OCI-LY1 (cell line): ENCODE measurements at regions not wholly inside any gene's neighbourhood (a gene's known extent, or its start where the extent isn't known, plus 50 kb on each side); places are given as distances from the start of the nearest gene placed in this dataset.

Experiments
- H2AFZ ChIP-seq: fragments of 200-600 bp; sonication (generic), shearing (Covaris generic); 2 replicates; pipeline ENCODE4 v1.6.0; 2014; ENCODE audit warnings: antibody characterized with exemption, mild to moderate bottlenecking, low read length
- H3F3A ChIP-seq: fragments of 200-600 bp; sonication (generic), shearing (Covaris generic); 2 replicates; pipeline ENCODE4 v1.6.0; 2014; ENCODE audit warnings: mild to moderate bottlenecking, antibody characterized with exemption, low read length, moderate library complexity; ENCODE audit not compliant: insufficient read depth
- H3K27ac ChIP-seq: fragments of 200-600 bp; sonication (generic); 2 replicates; pipeline ENCODE4 v1.5.1; 2014; ENCODE audit warnings: low read length, mixed run types, mild to moderate bottlenecking, low read depth; ENCODE audit not compliant: poor library complexity, severe bottlenecking
- H3K27me3 ChIP-seq: fragments of 200-600 bp; sonication (generic); 2 replicates; pipeline ENCODE4 v1.6.0; 2014; ENCODE audit warnings: antibody characterized with exemption, mild to moderate bottlenecking, low read length, moderate library complexity; ENCODE audit not compliant: insufficient read depth
- H3K36me3 ChIP-seq: fragments of 200-600 bp; sonication (generic); 2 replicates; pipeline ENCODE4 v1.6.1; 2014; ENCODE audit warnings: mild to moderate bottlenecking, antibody characterized with exemption, low read length, moderate library complexity, mixed read lengths; ENCODE audit not compliant: insufficient read depth
- H3K4me1 ChIP-seq: fragments of 200-600 bp; sonication (generic); 2 replicates; pipeline ENCODE4 v1.5.1; 2014; ENCODE audit warnings: mild to moderate bottlenecking, low read length, moderate library complexity; ENCODE audit not compliant: insufficient read depth, severe bottlenecking
- H3K4me2 ChIP-seq: fragments of 200-600 bp; sonication (generic), shearing (Covaris generic); 2 replicates; pipeline ENCODE4 v1.6.1; 2014; ENCODE audit warnings: low read length
- H3K4me3 ChIP-seq: fragments of 200-600 bp; sonication (generic); 2 replicates; pipeline ENCODE4 v1.5.1; 2014; ENCODE audit warnings: low read length, low read depth, mild to moderate bottlenecking, mixed read lengths; ENCODE audit not compliant: poor library complexity, severe bottlenecking
- H3K79me2 ChIP-seq: fragments of 200-600 bp; shearing (Covaris generic); 2 replicates; pipeline ENCODE4 v1.6.1; 2016; ENCODE audit warnings: mixed run types, low read length, mixed read lengths; ENCODE audit not compliant: insufficient read depth
- H3K9ac ChIP-seq: fragments of 200-600 bp; sonication (generic), shearing (Covaris generic); 2 replicates; pipeline ENCODE4 v1.6.1; 2014; ENCODE audit warnings: mild to moderate bottlenecking, low read length, mixed read lengths
- H3K9me2 ChIP-seq: fragments of 200-600 bp; sonication (generic), shearing (Covaris generic); 2 replicates; pipeline ENCODE4 v1.6.1; 2014; ENCODE audit warnings: low read depth, mild to moderate bottlenecking, low read length, mixed read lengths
- H3K9me3 ChIP-seq: fragments of 200-600 bp; shearing (Covaris generic); 2 replicates; pipeline ENCODE4 v1.6.1; 2014; ENCODE audit warnings: low read length, mixed read lengths
- H4K20me1 ChIP-seq: fragments of 200-600 bp; sonication (generic), shearing (Covaris generic); 2 replicates; pipeline ENCODE4 v1.6.0; 2016; ENCODE audit warnings: mild to moderate bottlenecking, low read length; ENCODE audit not compliant: insufficient read depth
- EZH2 ChIP-seq: fragments of 200-600 bp; sonication (generic), shearing (Covaris generic); IDR thresholded peaks from 2 replicates; pipeline ENCODE4 v1.8.0; 2017; ENCODE audit warnings: borderline replicate concordance, mixed run types, mild to moderate bottlenecking, antibody characterized with exemption, low read length, moderate library complexity, mixed read lengths
- TF ChIP-seq, protein P1 (sequence below): fragments of 200-600 bp; sonication (generic), shearing (Covaris generic); IDR thresholded peaks from 2 replicates; pipeline ENCODE4 v1.5.1; 2017; ENCODE audit warnings: mild to moderate bottlenecking, antibody characterized with exemption, low read length, moderate library complexity, mixed read lengths

DNA sequence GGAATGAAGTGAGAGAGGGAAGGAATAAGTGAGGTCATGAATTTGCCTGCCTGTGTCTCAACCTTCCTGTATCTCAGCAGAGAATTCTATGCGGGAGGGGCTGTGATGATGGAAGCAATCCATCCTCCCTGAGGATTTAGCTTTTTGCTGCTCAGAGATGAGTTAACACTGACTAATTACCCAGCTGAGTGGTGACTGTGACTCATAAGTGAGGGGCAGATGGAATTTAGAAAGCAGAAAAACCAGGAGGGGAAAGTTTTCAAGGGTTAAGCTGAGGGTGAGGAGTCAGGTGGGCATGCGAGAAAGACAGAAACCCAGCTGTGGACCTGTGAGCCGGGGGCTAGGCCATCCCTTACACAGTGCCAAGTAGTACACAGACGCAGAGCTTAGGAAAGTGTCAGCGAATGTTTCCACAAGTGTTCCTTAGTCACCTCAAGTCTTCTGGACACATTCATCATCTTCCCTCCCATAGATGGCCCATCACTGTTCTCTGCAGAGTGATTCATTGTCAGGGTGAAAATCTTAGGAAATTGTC is 277.9 kb downstream of the IPO8 start:
- H3K9me3 ChIP-seq = no peaks in the 10 kb centered on the region
- no peaks in the 10 kb centered on the region for H3K4me1 ChIP-seq
- H3K36me3 ChIP-seq = no peaks in the 10 kb centered on the region
- H3F3A ChIP-seq = no peaks in the 10 kb centered on the region
- no peak overlapping the region for H3K27ac ChIP-seq
- no peak overlapping the region for H2AFZ ChIP-seq
- no peak overlapping the region for H3K4me3 ChIP-seq
- no peaks in the 10 kb centered on the region for H3K27me3 ChIP-seq
- no peaks in the 10 kb centered on the region for H4K20me1 ChIP-seq
- H3K9ac ChIP-seq = no peak overlapping the region
- H3K4me2 ChIP-seq = no peak overlapping the region
- no peaks in the 10 kb centered on the region for H3K9me2 ChIP-seq
- H3K79me2 ChIP-seq = no peaks in the 10 kb centered on the region
- TF ChIP-seq, protein P1, sequence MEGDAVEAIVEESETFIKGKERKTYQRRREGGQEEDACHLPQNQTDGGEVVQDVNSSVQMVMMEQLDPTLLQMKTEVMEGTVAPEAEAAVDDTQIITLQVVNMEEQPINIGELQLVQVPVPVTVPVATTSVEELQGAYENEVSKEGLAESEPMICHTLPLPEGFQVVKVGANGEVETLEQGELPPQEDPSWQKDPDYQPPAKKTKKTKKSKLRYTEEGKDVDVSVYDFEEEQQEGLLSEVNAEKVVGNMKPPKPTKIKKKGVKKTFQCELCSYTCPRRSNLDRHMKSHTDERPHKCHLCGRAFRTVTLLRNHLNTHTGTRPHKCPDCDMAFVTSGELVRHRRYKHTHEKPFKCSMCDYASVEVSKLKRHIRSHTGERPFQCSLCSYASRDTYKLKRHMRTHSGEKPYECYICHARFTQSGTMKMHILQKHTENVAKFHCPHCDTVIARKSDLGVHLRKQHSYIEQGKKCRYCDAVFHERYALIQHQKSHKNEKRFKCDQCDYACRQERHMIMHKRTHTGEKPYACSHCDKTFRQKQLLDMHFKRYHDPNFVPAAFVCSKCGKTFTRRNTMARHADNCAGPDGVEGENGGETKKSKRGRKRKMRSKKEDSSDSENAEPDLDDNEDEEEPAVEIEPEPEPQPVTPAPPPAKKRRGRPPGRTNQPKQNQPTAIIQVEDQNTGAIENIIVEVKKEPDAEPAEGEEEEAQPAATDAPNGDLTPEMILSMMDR = no peak
- TF ChIP-seq EZH2 = no peak

DNA sequence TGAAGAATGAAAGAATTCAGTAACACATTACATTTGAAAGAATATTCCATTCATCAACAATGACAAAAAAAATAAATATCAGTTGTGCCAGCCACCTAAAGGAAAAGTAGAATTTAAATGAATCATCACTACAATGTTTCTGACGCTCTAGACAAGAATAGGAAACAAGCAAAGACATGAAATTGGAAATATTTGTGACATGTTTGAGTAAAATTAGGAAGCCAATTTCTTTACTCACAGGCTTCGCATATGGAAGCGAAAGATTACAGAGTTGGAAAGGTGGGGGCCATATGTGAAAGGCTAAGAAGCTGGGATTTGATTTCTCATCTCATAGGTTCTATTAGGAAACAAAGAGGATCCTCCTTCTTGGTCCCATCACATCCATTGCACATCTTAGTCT is 279.0 kb downstream of the IPO8 start:
- H3K4me3 ChIP-seq = no peak overlapping the region
- no peak overlapping the region for H3K4me2 ChIP-seq
- TF ChIP-seq, protein P1 = no peak
- TF ChIP-seq EZH2 = no peak
- no peaks in the 10 kb centered on the region for H4K20me1 ChIP-seq
- H3K9me3 ChIP-seq = no peaks in the 10 kb centered on the region
- H3K27ac ChIP-seq = no peak overlapping the region
- H2AFZ ChIP-seq = no peak overlapping the region
- H3K4me1 ChIP-seq = no peaks in the 10 kb centered on the region
- no peaks in the 10 kb centered on the region for H3K9me2 ChIP-seq
- no peaks in the 10 kb centered on the region for H3F3A ChIP-seq
- no peaks in the 10 kb centered on the region for H3K36me3 ChIP-seq
- H3K9ac ChIP-seq = no peak overlapping the region
- H3K79me2 ChIP-seq = no peaks in the 10 kb centered on the region
- no peaks in the 10 kb centered on the region for H3K27me3 ChIP-seq

DNA sequence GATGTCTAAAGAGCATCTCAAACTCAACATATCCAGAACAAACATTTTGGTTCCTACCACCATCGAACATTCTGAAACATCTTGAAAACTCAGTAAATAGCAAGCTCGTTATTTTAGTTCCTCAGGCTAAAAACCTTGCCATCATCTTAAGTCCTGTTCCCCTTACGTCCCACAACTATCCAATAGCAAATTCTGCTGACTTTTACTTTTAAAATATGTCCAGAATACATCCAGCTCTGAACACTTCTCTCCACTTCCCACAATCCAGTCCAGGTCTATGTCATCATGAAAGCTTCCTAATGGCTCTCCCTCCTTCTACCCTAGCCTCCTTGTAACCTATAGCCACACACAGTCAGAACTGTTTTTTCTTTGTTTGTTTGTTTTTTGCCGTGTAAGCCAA is 279.9 kb downstream of the IPO8 start:
- TF ChIP-seq, protein P1 = no peak
- no peak for TF ChIP-seq EZH2
- Histone ChIP-seq H4K20me1 (no peaks in the 10 kb centered on the region), H3K4me1 (no peaks in the 10 kb centered on the region), H3K4me3 (no peak overlapping the region), H3K4me2 (no peak overlapping the region), H3K9ac (no peak overlapping the region), H3K36me3 (no peaks in the 10 kb centered on the region), H3K27ac (no peak overlapping the region), H3K79me2 (no peaks in the 10 kb centered on the region), H2AFZ (no peak overlapping the region), H3K27me3 (no peaks in the 10 kb centered on the region), H3F3A (no peaks in the 10 kb centered on the region), H3K9me2 (no peaks in the 10 kb centered on the region), H3K9me3 (no peaks in the 10 kb centered on the region)
